ENCODE measurements at regions not wholly inside any gene's neighbourhood (a gene's known extent, or its start where the extent isn't known, plus 50 kb on each side); places are given as distances from the start of the nearest gene placed in this dataset.
A peak's percentile ranks its signal among the peaks of the same experiment; 100 is the strongest.

- DNase-seq (ENCODE audit: low spot score), result no peak
- no peak for ATAC-seq
These were observed 70.4 kb downstream of the RCN1 start for GRCh38 chr11:32161293-32161692.

GRCh38 chr11:32162351-32162750 lies 71.5 kb downstream of the RCN1 start:
- ATAC-seq (no peak), DNase-seq (ENCODE audit: low spot score) (no peak)

DNA sequence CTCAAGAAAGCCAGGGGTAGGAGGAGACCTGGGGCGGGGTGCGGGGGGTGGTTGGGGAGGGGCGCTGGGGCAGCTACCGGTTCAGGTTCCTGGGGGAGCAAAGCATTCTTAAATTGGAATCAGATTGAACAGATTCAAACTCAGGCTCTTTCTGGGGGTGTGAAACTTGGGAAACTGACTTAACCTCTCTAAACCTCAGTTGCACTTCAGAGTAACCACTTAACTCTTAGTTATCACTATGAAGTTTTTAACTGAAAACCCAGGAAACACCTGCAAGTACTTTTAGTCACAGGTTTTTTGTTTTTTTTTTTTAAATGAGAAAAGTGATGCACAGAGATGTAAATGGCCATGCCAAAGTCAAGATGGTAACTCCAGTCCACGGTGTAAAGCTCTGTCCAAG lies 72.0 kb downstream of the RCN1 start:
- ATAC-seq, result no peak
- no peak for DNase-seq (ENCODE audit: low spot score)

DNA sequence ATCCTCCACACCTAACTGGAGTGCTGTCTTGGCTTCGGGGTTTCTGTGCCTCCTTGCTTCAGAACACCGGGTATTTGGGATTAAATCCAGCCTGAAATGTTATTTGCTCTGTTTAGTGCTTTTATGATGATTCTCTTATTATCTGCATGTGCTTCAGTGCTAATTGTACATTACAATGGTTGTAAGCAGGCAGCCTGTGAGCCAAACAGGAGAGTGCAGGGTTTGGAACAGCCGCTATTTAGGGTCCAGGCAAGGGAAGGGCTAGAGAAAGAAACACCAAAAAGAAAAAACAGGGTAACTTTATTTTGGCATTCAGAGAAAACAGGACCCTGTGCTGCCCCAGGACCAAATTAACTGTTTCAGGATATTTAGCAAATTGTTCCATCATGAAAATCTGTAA lies 72.7 kb downstream of the RCN1 start:
- DNase-seq (ENCODE audit: low spot score) (no peak), ATAC-seq (no peak)

DNA sequence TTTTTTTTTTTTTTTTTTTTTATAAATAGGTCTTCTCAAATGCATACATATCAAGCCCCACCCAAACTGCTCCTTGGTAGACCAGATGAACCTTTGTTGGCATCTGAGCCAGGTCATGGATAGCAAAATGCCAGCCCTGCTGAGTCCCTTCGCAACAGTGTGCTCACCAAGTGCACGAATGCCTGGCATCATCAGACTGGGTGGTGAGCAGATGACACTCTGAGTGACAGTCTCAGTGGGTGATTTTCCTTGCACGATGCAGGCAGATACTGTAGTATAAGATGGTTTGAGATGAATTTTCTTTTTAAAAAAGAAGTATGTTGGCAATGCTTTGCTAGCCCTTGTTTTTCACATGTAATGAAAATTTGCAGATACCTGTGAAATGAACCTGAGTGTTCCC lies 74.0 kb downstream of the RCN1 start:
- no peak for DNase-seq (ENCODE audit: low spot score)
- ATAC-seq, result no peak

GRCh38 chr11:32168924-32169323 lies 78.0 kb downstream of the RCN1 start:
- ATAC-seq (no peak), DNase-seq (ENCODE audit: low spot score) (no peak)

GRCh38 chr11:32171445-32171844 lies 80.6 kb downstream of the RCN1 start:
- DNase-seq (ENCODE audit: low spot score) (no peak), ATAC-seq (no peak)

- no peak for ATAC-seq
- DNase-seq (ENCODE audit: low spot score), result no peak
These were observed 81.4 kb downstream of the RCN1 start for GRCh38 chr11:32172041-32172847.

DNA sequence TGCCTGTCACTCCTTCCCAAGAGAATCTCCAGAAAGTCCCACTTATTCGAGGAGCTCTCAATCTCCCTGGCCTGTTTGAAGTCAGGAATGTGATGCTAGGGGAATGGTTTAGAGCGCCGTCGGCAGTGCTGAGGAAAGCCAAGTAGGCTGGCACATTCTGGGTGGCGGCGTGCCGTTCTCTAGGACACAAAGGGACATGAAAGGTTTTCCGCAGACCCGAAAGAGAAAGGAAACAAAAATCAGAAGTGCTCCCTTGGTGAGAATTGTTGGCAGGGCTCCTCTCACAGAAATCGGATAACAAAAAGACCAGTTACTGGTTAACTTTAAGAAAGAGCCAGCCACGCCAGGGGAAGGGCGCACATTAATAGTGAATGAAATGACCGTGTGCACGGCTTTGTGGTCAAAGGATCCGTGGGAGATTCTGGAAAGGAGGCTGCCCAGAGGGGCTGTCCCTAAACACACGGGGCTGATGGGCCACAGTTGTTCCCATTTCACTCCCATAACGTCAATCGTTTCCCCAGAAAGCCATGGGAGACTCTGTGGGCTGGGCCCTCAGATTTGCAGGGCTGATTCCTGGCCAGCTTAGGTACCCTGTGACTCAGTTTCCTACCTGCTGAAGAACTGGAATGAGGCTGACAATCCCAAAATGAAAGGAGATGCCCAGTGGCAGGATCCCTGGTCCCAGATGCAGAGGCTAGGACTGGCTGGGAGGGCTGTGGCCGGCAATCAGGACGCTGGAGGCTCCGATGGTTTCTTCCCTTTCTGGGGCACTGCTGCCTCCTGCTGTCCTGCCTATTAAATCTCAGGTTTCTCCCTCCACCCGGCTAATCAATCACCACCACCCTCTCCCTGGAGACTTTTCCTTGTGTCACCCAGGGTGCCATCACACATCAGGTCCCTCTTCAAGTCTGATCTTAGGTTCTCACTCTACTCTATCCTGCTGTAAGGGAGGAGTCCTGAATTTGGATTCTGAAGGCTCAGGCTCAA lies 82.3 kb downstream of the RCN1 start:
- DNase-seq (ENCODE audit: low spot score) (peak; percentile 59), ATAC-seq (peak; percentile 91)

- DNase-seq (ENCODE audit: low spot score), result no peak
- ATAC-seq, result no peak
These were observed 83.1 kb downstream of the RCN1 start for GRCh38 chr11:32173977-32174376.

DNA sequence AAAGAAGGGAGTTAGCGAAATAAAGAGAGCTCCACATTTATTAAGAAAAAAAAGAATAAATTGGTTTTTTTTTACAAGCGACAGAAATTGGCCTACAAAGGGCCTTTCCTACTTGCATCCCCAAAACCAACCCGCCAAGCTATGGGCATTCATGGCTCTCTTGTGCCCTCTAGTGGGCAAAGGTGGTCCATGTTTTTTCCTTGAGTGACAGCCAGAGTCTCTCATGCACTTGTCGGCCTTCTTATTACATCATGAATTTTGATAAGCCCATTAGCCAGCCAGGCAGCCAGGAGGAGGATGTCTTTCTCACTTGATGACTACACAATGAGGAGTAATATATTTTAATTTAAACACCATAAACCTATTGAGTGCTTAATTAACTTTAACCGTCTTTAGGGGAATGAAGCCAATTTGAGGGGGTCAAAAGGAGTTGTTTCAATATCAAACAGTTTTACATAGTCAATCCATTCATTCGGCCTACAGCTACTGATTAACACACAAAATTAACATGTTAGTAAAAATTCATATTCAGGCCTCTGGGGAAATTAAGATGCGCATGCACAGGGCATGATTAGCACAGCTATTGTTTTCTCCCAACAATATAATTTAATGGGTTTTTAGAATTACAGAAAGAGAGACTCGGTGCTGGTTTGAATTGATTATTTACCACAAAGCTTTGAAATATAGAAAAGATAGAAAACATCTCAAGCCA lies 85.5 kb downstream of the RCN1 start:
- ATAC-seq (peak; percentile 94), DNase-seq (ENCODE audit: low spot score) (peak; percentile 74)

DNA sequence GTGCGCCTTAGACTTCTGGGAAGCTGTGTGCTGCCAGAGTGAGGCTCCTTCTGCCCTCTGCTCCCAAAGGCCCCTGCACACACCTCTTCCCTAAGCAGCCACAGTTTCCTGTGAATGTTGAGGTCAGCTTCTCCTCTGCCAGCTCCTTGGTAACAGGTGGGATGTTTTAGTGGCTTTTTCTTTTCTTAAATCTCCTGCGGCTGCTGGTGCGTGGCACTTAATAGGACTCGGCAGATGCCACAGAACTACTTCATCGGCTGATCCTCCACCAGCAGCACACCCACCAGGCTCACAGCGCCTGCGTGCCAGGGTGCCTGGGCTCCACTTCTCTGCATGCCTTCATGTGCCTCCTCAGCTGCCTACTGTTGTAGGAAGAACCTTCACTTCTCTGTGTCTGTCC lies 87.8 kb downstream of the RCN1 start:
- no peak for ATAC-seq

DNA sequence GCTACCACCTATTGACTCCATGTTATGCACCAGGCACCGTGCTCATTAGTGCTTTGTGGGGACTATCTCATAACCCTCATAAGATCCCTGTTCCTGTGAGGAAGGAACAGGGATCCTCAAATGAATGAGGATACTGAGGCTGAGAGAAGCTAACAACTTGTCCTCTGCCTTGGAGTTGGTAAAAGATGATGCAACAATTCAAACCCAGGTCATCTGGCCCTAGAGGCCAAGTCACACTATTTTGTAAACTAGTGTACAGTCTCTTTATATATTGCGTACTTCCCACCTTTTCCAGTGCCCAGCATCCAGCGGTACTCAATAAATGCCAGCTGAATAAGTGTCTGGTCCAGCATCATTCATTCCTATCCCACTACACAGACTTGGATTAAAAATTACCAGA lies 92.6 kb downstream of the RCN1 start:
- DNase-seq (ENCODE audit: low spot score), result no peak
- no peak for ATAC-seq

More for the DNA sequence above, 87.8 kb downstream of the RCN1 start:
- DNase-seq (ENCODE audit: low spot score), result no peak

- no peak for ATAC-seq
These were observed 93.3 kb downstream of the RCN1 start for GRCh38 chr11:32184041-32184722.

DNA sequence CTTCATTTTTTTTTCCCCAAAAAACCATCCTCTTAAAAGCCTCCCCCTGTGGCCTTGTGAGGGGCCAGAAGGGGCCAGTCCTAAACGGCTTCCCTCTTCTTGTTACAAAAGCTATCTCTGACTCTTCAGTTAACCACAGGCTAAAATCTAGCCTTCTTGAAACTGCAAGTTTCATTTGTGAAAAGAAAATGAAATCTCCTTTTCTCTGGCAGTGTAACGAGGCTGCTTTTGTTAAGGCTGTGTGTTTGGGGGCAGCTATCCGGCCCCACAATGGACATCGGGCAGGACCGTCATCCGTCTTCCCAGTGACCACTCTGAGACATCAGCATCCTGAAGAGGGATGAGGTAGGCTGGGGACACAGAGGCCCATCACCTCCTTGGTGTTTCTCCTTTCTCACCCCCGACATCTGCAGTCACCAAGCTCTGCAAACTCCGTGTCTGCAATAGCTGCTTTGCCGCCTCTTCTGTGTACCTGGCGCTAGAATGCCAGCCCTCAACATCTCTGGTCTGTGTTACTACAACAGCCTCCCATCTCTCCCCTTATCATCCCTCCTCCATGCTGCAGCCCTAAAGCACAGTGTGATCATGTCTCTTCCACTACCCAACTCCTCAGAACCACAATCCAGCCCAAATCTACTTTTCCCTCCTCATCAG lies 94.0 kb downstream of the RCN1 start:
- DNase-seq (ENCODE audit: low spot score), result no peak
- ATAC-seq, result no peak

More at GRCh38 chr11:32184041-32184722, 93.3 kb downstream of the RCN1 start:
- no peak for DNase-seq (ENCODE audit: low spot score)

DNA sequence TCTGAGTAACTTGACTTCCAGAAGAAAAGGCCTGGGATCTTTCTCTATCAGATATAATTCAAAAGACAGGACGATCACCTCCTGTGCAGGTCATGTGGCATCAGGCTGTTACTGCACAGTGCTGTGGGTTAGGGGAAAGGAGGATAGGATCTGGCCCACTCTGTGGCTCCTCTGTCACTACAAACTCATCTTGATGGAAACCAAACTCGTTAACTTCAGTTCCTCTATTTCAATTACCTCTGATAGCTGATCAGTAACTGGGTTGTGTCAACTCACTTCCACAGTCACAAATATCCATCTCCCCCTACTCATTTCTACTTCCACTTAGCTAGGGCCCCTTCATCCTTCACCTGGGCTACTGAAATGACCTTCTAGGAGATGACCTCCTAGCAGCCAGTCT lies 95.2 kb downstream of the RCN1 start:
- DNase-seq (ENCODE audit: low spot score) (no peak), ATAC-seq (no peak)

- no peak for DNase-seq (ENCODE audit: low spot score)
- no peak for ATAC-seq
These were observed 96.2 kb downstream of the RCN1 start for GRCh38 chr11:32187111-32187510.

- DNase-seq (ENCODE audit: low spot score) (no peak), ATAC-seq (no peak)
These were observed 97.9 kb downstream of the RCN1 start for GRCh38 chr11:32188785-32189184.

GRCh38 chr11:32196137-32196536 lies 105.3 kb downstream of the RCN1 start:
- DNase-seq (ENCODE audit: low spot score), result no peak
- ATAC-seq, result no peak

- no peak for ATAC-seq
- DNase-seq (ENCODE audit: low spot score), result no peak
These were observed 107.2 kb downstream of the RCN1 start for GRCh38 chr11:32198053-32198452.
